ENCODE measurements at regions not wholly inside any gene's neighbourhood (a gene's known extent, or its start where the extent isn't known, plus 50 kb on each side); places are given as distances from the start of the nearest gene placed in this dataset.

DNA sequence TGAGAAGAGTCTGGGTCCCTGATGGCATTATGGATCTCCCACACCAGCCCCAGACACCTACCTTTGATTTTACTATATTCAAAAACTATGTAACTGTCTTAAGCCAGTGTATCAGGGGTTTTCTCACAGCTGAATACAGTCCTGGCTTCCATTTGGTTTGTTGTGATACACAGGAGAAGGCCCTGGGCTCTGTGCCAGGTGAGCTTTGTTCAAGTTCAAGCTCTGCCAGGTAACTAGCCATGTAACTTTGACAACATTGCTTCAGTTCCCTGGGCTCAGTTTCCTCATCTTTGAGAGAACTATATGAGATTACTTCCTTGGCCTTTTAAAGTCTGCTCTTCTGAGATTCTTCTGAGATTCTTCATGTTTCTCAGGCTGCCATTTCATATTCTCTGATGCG is 327.5 kb upstream of the TENM4 start:
- peak; percentile 76 for DNase-seq (ENCODE audit: low spot score)
- peak; percentile 91 for ATAC-seq

DNA sequence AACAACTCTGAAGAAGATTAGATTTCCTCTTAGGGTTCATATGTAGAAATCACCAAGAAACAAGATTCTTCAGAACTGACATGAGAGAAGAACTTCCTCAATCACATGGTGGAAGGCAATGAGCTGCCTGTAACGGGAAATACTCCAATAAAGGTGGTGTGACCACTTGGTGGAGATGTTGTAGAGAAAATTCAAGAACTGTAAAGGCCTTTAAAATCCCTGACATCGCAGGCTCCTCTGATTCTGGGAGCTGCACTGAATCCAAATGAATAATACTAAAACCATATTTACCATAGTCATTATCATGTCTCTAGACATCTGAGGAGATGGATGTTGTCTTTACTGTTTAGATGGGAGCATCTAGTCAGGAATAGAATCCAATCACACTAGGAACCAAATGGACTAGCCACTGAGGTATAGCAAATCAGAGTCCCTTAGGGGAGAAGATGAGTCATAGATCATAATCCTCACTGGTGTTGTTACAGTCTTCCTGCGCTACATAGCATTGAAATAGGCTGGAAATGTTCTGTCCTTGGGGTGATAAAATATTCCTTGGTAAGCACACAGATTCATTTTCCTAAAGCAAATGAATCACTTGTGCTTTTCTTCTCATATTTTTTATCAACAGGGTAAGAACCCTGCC is 321.6 kb upstream of the TENM4 start:
- peak; percentile 31 for ATAC-seq

DNA sequence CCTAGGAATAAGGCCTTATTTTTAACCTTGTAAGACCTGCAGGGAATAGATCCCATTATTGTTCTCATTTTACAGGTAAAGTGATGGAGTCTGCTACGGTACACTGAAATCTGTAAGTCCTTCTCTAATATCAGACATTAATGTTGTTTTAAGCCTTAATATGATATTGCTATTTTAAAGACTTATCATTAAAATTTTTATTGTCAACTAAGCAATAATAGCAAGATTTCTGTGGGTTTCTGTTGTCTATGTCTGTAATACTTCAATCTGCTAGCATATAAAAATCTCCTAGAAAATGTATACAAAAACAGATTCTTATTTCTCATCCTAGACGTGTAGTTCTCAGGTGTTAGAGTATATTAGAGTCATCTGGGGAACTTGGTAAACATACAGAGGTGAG is 317.5 kb upstream of the TENM4 start:
- ATAC-seq (no peak), DNase-seq (ENCODE audit: low spot score) (no peak)

More for the DNA sequence above, 321.6 kb upstream of the TENM4 start:
- DNase-seq (ENCODE audit: low spot score), result no peak

DNA sequence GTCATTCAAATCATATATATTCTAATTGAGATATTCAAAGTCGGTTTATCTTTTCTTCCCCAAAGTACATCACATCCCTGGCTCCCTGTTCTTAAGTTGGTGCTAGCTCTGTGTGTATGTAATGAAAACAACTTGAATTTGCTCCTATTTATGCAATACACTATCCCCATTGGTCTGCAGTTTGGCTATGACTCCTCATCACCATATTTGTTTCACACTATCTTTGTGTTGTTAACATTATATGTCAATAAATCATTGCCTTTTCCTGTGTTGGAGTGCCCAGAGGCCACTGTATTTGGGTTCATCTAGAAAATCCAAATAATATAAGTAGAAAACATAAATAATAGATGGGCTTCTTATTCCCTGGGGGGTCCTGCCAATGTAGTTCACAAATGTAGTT is 306.6 kb upstream of the TENM4 start:
- ATAC-seq, result no peak
- no peak for DNase-seq (ENCODE audit: low spot score)

DNA sequence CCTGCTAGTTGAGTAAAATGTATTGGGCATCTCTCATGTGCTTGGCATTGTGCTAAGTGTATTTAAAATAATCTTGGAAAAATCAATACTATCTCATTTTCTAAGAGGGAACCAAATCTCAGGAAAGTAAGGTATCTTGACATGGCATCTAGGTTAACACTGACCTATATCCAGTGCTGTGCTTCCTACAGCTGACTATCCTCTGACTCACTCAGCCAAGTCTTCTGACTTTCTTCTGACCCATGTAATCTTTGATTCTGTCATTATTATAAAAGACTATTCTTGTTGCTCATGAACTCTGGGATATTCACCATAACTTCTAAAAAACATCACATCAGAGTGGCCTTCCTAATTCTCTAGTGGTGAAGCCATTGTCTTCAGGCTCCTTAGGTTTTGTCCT is 304.1 kb upstream of the TENM4 start:
- ATAC-seq (no peak), DNase-seq (ENCODE audit: low spot score) (no peak)

DNA sequence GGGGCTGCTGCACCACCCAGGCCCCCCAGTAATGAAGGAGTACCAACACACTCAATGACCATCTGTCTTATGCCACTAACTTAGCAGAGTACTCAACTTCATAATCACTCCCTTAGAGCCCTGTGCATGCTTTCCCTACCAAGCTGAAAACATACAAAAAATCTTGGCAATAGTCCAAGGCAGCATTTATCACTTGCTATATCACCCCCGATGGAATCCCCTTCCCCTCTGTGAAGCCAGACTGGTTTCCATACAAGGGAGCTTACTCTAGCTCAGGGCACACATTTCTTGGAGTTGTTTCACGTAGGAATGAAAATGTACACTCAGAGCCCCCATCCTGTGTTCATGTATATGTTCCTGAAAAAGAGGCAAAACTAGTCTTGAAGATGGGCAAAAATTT is 301.3 kb upstream of the TENM4 start:
- no peak for ATAC-seq

DNA sequence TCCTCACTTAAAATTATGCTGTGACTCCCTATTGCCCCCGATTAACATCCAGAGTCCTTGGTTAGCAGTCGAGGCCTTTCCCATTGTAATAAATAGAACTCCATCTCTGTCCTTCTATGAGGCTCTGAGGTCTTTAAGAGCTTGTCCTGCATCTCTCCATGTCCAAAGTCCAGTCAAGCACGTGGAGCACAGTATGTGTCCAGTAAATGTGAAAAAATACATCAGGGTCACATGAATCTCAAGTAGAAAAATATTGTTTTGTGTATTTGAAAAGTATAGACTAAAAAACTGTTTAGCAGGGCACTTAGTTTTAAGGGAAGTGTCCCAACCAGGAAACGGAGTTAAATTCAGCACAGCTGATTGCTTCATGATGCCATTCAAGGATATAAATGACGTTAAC is 298.8 kb upstream of the TENM4 start:
- DNase-seq (ENCODE audit: low spot score) (no peak), ATAC-seq (no peak)

More for the DNA sequence above, 301.3 kb upstream of the TENM4 start:
- DNase-seq (ENCODE audit: low spot score), result no peak

DNA sequence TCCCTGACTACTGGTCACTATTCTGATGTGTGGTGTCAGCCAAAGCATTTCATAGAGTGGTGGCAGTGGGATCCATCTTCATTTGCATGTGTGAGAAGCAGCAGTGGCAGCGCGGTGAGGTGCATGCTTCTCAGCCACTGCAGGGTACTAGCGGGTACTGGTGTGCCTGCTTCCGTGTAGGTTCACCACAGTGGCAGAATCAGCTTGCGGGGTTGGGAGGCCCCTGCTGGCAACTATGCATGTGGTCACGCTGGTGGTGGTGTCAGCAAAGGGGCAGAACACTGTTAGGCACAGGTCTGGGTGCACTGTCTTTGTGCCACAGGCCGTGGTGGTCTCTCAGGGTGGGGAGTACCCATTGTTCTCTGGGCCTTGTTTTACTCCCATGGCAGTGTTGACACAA is 286.4 kb upstream of the TENM4 start:
- DNase-seq (ENCODE audit: low spot score) (no peak), ATAC-seq (no peak)

DNA sequence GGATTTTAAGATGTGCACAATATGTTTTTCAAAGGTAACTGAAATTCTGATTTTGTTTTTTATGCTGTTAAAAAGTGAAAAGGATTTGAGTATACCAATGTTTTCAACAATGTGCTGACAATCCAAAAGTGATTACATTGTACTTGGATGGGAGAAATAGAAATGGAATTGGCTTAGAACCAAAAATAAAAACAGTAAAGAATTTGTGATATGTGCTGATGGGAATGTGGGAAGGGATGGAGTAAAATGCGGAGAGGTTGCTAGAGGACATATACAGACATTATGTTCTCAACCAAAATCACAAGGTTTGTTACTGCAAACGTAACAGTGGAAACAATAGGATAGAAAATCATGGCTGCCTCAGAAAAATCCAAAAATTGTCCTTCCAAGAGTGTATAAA is 279.3 kb upstream of the TENM4 start:
- ATAC-seq, result no peak
- DNase-seq (ENCODE audit: low spot score), result no peak

DNA sequence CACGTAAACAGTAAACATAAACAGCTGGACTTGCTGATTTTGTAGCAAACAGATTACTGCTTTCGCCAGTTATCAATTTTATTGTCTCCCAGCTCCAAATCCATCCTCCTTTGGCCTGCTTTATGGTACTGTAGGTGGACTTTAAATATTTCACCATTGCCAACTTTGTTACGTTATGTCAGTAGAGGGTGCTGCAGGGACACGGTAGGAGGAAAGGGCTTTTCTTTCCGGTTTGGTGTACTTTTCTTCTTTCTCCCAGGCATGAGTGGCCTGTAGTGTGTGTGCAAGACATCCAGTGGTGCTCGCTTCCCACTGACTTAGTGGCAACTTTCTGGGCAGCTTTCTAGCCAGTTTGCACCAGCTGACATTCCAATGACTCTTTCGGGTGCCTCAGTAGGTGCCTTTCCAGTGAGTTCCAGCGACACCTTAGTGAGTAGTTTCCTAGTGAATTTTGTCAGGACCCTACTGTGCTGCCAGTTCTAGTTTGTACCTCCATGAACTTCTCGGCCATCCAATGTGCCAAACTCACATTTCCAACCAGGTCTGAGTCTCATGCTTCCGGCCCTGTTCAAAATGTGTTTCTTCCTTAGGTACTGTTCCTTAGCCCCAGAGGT is 267.6 kb upstream of the TENM4 start:
- peak; percentile 92 for ATAC-seq
- DNase-seq (ENCODE audit: low spot score), result no peak

DNA sequence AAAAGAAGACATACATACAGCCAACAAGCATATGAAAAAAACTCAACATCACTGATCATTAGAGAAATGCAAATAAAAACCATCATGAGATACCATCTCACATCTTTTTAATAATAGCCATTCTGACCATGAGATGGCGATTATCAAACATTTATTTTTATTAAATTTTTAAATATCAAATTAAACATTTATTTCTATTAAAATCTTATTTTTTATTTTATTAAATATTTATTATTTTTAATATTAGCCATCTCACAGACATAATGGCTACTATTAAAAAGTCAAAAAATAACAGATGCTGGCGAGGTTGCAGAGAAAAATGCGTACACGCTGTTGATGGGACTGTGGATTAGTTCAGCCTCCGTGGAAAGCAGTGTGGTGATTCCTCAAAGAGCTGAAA is 264.8 kb upstream of the TENM4 start:
- DNase-seq (ENCODE audit: low spot score) (no peak), ATAC-seq (no peak)

DNA sequence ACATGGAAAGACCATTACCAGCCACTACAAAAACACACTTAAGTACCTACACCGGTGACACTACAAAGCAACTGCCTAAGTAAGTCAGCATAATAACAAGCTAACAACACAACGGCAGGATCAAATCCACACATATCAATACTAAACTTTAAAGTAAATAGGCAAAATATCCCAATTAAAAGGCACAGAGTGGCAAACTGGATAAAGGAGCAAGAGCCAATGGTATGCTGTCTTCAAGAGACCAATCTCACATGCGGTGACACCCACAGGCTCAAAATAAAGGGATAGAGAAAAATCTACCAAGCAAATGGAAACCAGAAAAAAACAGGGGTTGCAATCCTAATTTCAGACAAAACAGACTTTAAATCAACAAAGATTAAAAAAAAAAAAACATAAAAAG is 261.5 kb upstream of the TENM4 start:
- DNase-seq (ENCODE audit: low spot score) (no peak), ATAC-seq (no peak)

DNA sequence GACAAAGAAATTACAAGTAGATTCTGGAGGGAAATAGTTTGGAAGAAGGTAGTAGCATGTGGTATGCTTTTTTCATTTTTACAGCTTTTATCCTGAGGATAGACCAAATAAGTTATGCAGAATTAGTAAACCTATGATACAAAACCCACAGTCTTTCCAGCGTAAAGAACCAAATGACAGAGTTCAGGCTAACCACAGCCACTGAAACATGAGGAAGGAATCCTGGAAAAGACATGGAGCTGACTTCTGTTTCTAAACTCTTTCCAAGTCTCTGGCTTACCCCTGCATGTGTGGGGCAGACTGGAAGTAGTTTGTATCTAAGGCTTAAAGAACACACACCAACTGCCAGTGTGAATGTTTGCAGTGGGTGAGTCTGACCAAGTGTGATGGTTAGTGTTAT is 258.4 kb upstream of the TENM4 start:
- ATAC-seq (no peak), DNase-seq (ENCODE audit: low spot score) (no peak)

DNA sequence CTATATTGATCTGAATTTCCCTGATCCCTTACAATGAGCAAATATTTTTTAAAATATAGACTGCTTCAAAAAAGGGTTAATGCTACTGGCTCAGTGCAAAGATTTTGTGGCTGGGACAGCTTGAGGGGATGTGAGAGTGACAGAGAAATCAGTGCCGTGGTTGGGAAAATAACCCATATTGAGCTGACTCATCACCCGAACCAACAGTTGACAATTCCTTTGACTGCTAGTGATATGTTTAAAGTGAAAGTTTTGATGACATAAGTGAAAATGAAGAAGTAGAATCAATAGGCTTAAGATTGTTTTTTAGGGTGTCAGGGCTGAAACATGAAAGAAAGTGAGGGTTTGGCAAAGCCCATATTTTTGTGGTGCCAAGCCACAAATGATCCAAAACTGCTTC is 257.1 kb upstream of the TENM4 start:
- DNase-seq (ENCODE audit: low spot score) (no peak), ATAC-seq (no peak)

DNA sequence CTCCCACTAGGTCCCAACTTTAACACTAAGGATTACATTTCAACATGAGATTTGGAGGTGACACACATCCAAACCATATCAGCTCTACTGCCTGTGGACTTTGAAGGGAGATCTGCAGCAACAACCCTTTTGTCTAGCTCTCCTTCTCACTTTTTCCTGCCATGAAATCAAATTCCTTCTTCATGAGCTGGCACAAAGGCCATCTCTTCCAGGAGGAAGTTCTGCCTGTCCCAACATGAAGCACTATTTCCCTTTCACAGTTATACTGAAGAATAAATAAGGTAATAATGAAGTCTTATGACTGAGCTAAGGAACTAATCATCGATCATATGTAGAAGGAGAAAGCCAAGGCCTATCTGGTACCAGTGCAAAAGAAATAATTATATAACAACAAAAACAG is 253.5 kb upstream of the TENM4 start:
- ATAC-seq (no peak), DNase-seq (ENCODE audit: low spot score) (no peak)

DNA sequence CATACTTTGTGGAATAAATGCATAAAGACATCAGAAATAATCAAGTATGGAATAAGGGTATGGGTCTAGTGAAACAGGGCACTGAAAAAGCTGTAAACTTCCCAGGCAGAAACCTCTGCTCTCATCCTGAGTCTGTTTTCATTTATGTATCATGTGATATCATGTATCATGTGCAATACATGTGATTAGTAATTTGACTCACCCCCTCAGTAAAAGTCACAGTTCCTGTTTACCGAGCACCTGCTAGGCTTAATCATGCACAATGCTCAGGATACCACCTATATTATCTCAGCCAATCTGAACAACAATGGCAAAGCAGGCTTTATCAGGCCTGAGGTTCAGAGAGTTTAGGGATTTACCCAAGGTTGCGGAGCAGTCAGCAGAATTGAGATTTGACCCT is 250.6 kb upstream of the TENM4 start:
- ATAC-seq (no peak), DNase-seq (ENCODE audit: low spot score) (no peak)

DNA sequence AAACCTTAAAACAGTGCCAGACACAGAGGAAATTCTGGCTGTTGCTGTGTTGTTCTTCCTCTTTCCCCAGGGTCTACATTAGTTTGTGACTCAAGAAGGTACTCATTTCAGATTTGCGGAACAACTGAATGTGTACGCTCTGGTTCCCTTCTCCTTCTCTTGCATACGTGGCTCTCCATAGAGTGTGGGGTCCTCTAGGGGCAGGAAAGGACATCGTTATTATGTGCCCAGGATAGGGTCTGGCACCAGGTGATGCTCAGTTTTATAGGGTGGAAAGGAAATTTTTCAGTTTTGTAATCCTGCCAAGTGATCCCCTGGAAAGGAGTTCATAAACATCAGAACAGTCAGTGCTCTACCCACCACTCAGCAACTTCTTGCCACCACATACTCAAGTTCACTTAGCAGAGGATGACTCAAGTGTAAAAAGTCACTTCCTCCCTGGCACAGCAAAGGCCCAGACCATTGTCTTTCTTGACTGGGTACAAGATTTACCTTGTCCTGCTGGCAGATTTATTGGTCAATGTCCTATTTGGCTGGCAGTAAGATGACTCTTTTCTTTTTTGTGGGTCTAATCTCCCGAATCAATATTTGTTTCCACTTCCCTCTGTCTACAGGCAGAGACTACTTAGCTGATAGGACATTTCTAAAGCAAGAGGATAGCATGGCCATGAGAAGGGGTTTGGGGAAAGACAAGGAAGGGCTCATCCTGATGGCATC is 246.0 kb upstream of the TENM4 start:
- DNase-seq (ENCODE audit: low spot score) (no peak), ATAC-seq (no peak)

DNA sequence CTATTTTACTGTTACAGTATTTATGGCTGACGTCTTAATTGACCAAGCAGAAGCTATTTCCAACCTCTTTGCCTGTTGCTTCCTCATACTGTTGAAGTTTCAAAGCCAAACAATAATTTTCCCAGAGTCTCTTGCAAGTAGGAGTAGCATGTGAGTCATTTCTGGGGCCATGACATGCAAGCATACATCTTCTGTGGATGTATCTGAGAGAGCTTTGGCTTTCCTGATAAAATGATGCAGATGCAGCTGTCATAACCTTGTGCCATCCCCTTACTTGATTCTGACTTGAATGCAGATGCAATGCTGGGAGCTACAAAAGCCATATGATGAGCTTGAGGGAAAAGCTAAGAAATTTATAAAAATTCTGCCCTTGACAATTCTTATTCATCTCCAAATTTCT is 243.1 kb upstream of the TENM4 start:
- DNase-seq (ENCODE audit: low spot score), result no peak
- ATAC-seq, result no peak

DNA sequence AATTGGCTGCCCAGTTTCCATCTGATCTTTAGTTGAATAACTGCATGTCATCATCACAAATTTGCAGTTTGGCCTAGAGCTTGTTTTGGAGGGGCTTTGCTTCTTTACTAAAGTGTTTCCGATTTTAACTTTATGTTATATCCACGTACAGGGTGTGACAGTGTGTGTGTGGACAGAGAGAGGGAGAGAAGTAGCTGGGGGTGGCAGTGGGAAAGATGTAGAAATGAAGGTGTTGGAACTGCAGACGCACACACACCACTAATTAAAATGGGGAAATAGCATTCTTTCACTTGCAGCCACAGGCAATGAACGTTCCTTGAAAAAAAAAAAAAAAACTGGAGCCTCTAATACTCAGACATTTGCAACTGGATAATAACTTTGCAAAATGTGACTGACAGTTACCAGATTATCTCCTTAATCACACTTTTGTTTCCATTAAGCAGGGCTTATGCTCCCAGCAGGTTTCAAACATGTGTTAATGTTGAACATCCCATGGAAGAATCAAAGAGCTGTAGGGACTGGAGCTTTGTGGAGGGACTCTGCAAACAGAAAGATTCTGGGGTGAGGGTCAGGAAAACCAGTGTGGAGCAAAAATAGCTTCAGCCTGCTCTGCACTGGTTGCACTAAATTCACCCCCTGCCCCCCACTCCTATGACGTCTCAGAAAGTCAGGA is 238.1 kb upstream of the TENM4 start:
- no peak for ATAC-seq
- DNase-seq (ENCODE audit: low spot score), result no peak

DNA sequence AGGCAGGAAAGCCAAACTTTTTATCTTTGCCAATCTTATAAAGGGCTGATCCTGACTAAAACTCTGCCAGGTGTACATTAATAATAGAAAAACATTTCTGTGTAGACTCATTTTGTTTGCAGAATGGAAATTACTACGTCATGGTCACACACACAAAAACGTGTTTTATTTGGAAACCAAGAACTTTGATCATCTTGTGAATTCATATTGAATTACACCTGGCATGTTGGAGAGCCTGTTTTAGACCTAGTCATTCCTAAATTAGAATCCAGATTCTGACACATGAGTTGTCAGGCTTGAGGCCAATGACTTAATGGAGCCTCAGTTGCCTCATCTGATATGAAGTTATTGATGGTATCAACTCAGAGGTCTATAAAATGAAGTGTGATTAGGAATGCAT is 235.6 kb upstream of the TENM4 start:
- no peak for DNase-seq (ENCODE audit: low spot score)
- ATAC-seq, result no peak

DNA sequence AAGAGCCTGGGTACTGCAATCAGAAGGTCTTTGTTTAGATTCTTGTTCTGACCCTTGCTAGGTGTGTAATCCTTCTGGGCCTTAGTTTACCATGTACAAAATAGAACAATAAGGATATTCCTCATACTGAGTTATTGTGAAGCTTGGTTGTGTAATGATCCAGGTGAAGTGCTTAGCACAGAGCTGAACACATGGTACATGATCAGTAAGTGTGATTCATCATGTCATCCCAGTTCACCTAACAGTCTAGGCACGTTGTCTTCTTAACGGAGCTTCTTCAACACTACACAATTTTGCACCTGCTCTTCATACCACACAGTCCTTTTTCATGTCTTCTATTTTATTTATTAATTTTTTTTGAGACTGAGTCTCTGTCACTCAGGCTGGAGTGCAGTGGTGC is 234.3 kb upstream of the TENM4 start:
- no peak for DNase-seq (ENCODE audit: low spot score)

DNA sequence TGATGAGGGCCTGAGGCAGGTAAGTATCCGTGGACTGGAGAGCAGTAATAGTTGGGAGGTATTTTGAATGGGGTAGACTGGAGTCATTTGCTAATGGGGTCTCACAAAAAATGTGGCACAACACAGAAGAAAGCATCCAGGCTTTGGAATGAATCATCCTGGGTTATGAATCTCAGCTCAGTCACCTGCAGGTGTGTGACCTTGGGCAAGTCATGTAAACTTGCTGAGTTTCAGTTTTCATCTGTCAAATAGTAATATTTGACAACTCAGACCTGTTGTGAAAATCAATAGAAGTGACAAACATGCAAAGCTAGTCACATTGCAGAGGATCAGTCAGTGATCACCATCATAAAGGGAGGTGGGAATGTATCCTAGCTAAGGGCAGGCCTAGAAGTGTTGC is 232.0 kb upstream of the TENM4 start:
- ATAC-seq (no peak), DNase-seq (ENCODE audit: low spot score) (no peak)

More for the DNA sequence above, 234.3 kb upstream of the TENM4 start:
- ATAC-seq, result no peak

All from left lobe of liver (tissue), 2 donors.